Lower leg skin (tissue), 4 donors: ENCODE measurements at regions not wholly inside any gene's neighbourhood (a gene's known extent, or its start where the extent isn't known, plus 50 kb on each side); places are given as distances from the start of the nearest gene placed in this dataset.

Experiments used
- DNase-seq, 2 donors: peaks; one replicate each; pipeline ENCODE4 v3.0.0-alpha.2; 2019; ENCODE audit warnings: low spot score in 2 of 2
- H3K4me3 ChIP-seq: fragments of 200-600 bp; sonication (generic); 2 replicates; pipeline ENCODE4 v1.5.1; 2017; ENCODE audit warnings: mild to moderate bottlenecking, low read depth; ENCODE audit not compliant: poor library complexity, severe bottlenecking
- CTCF ChIP-seq, 3 donors: fragments of 450-650 bp; IDR thresholded peaks; one replicate each; pipeline ENCODE4 v1.5.1; 2016; ENCODE audit warnings: antibody characterized with exemption in 3 of 3, mild to moderate bottlenecking in 3 of 3, moderate library complexity in 2 of 3
- POLR2A ChIP-seq, 2 donors: fragments of 450-650 bp; IDR thresholded peaks; one replicate each; pipeline ENCODE4 v1.6.1; 2016 to 2017; ENCODE audit warnings: antibody characterized with exemption in 2 of 2, mild to moderate bottlenecking in 1 of 2, moderate library complexity in 1 of 2
- WGBS, 2 donors: methylation state at CpG; one replicate each; pipeline ENCODE4 v1.1.5; 2018; 5-methylcytosine and 5-hydroxymethylcytosine counted together
- intact Hi-C: fragments of 100-400 bp; cut with DNase I; formaldehyde crosslinking; loops from one replicate; pipeline ENCODE4 v1.15.0; 2023; ENCODE audit warnings: low total_unique reads

DNA sequence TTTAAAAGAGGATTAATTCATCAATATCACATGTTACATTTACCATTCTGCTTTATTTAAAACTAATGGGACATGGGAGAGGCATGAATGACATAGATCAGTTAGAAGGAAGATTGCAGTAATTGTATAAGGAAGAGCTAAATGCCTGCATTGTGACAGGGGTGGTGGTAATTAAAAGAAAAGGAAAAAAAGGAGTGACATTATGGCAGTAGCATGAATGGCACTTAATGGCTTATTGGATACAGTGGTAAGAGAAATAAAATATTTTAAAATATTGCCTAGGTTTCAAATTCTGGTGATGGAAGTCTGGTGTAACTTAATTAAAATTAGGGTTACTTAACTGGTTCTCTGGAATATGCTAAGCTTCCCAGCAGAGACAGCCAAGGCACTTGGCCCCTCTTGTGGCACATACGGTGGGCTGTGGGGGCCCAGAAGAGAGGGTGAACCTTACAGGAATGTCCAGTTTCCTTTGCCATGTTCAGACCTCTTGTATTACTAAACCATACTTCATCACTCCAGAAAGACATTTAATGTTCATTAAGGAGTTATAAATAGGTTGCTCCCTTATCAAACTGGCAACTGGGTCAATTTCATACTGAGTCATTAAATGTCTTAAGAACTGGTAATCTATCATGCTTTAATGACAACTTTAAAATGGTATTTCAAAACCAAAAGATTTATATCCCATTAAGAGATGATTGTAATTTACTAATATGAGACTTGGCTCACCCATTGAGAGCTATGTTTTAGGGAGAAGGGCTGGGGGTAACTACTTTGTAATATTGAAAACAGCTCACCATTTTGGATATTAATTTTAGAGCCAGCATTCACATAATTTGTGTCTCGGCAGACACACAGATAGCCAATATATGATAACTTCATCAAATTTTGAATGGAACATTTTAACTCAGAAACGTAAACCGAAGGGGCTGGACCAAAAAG, 798.9 kb upstream of the PIK3C3 start:
- DNase-seq = no peak
- intact Hi-C loops = no loop called here
- 78 to 80% methylated on average over 4 of the region's 4 CpGs for WGBS, 2 donors
- H3K4me3 ChIP-seq = no peak overlapping the region
- TF ChIP-seq CTCF (IDR thresholded peaks at IDR 0.05) = no peak
- no peak for TF ChIP-seq POLR2A (IDR thresholded peaks at IDR 0.05)

GRCh38 chr18:41155025-41155424, 800.0 kb upstream of the PIK3C3 start:
- intact Hi-C loops = no loop called here
- WGBS, 2 donors = 60 to 81% methylated on average over 1 of the region's 1 CpG
- TF ChIP-seq CTCF (IDR thresholded peaks at IDR 0.05) (no peak), POLR2A (IDR thresholded peaks at IDR 0.05) (no peak)
- no peak overlapping the region for H3K4me3 ChIP-seq
- no peak for DNase-seq

DNA sequence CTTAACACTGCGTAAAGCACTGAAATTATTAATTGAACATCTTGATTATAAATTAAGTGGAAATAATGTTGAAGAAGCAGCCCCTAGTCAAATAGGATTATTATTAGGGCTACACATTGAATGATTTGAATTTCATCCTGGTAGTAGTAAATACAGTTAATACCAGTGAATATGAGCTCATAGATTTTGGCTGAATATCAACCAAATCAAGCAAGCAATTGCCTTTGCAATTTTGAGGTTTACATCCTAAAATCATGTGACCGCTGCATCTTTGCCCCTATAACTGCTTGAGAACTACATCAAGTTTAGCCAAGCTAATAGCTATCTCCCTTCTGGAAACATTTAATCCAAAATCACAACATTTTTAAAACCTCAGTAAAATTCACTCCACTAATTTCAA, 801.2 kb upstream of the PIK3C3 start:
- intact Hi-C loops = no loop called here
- H3K4me3 ChIP-seq = no peak overlapping the region
- DNase-seq = no peak
- TF ChIP-seq POLR2A (IDR thresholded peaks at IDR 0.05) (no peak), CTCF (IDR thresholded peaks at IDR 0.05) (no peak)
- WGBS, 2 donors = 72 to 75% methylated on average over 2 of the region's 2 CpGs

- intact Hi-C loops = no loop called here
- H3K4me3 ChIP-seq = no peak overlapping the region
- no peak for DNase-seq
- TF ChIP-seq POLR2A (IDR thresholded peaks at IDR 0.05) (no peak), CTCF (IDR thresholded peaks at IDR 0.05) (no peak)
- 51 to 53% methylated on average over 2 of the region's 2 CpGs for WGBS, 2 donors
Measured at GRCh38 chr18:41150316-41150715, 804.7 kb upstream of the PIK3C3 start.

DNA sequence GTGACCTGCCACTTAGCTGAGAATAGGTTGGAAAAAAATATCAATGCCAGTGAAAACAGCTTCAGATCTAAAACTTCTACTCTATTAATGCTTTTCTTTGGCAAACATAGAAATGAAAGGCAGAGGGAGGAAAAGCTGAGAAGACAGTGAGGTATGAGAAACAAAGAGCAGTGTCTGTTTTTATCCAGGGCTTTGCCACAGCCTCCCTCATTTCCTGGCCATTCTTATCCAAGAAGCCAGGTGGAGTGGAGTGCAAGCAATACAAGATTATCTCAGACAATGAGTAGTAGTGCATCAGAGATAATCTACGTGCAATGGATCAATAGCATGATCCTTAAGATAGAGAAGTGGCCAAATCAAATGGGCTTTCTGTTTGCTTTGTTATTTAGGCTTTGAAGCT, 808.7 kb upstream of the PIK3C3 start:
- TF ChIP-seq CTCF (IDR thresholded peaks at IDR 0.05) (no peak), POLR2A (IDR thresholded peaks at IDR 0.05) (no peak)
- H3K4me3 ChIP-seq = no peak overlapping the region
- DNase-seq = no peak
- 67 to 88% methylated on average over 1 of the region's 1 CpG for WGBS, 2 donors
- intact Hi-C loops = no loop called here

- no peak overlapping the region for H3K4me3 ChIP-seq
- no peak for DNase-seq
- intact Hi-C loops = no loop called here
- TF ChIP-seq CTCF (IDR thresholded peaks at IDR 0.05) (no peak), POLR2A (IDR thresholded peaks at IDR 0.05) (no peak)
Measured at GRCh38 chr18:41145516-41145915, 809.5 kb upstream of the PIK3C3 start.
